H1 (cell line): ENCODE measurements at regions not wholly inside any gene's neighbourhood (a gene's known extent, or its start where the extent isn't known, plus 50 kb on each side); places are given as distances from the start of the nearest gene placed in this dataset.

ENCODE experiments used
- CTCF ChIA-PET: fragments of 300-600 bp; sonication (Branson Sonifier 250); formaldehyde crosslinking; loops from one replicate; lab custom pipeline; 2021; ENCODE audit not compliant: partially characterized antibody; lab: Charles Lee
- POLR2A ChIA-PET: fragments of 300-600 bp; sonication (Branson Sonifier 250); formaldehyde crosslinking; loops from one replicate; lab custom pipeline; 2021; ENCODE audit warnings: inconsistent platforms; ENCODE audit not compliant: partially characterized antibody; lab: Charles Lee
- DNase-seq, 2 experiments: peaks; one replicate each; pipeline versions ENCODE4 v3.0.0 to v3.0.0-alpha.2; 2010 to 2022; ENCODE audit warnings: low spot score in 2 of 2, low read depth in 1 of 2, mixed read lengths in 1 of 2
- FAIRE-seq: peaks from 2 replicates; lab custom pipeline; 2011; peaks lifted over from hg19 to GRCh38; lab: Jason Lieb, UNC
- H2AFZ ChIP-seq: 2 replicates; pipeline ENCODE4 v1.8.1; 2012; ENCODE audit warnings: low read length, inconsistent platforms
- H2AK5ac ChIP-seq: 2 replicates; pipeline ENCODE4 v1.6.1; 2013; ENCODE audit warnings: low read depth, low read length
- H2BK120ac ChIP-seq: replicated peaks from 2 replicates; pipeline ENCODE3; 2013; ENCODE audit warnings: low read depth, low read length, inconsistent platforms
- H2BK12ac ChIP-seq: 2 replicates; pipeline ENCODE4 v1.6.1; 2013; ENCODE audit warnings: low read depth, low read length
- H2BK15ac ChIP-seq: 2 replicates; pipeline ENCODE4 v1.6.1; 2013; ENCODE audit warnings: low read length
- H2BK20ac ChIP-seq: 2 replicates; pipeline ENCODE4 v1.6.1; 2013; ENCODE audit warnings: low read length
- H2BK5ac ChIP-seq: 2 replicates; pipeline ENCODE4 v1.6.1; 2013; ENCODE audit warnings: low read depth, low read length
- H3K14ac ChIP-seq: 2 replicates; pipeline ENCODE4 v1.6.1; 2013; ENCODE audit warnings: inconsistent platforms; ENCODE audit not compliant: insufficient read length
- H3K18ac ChIP-seq: 2 replicates; pipeline ENCODE4 v1.6.1; 2013; ENCODE audit warnings: low read length; ENCODE audit errors: extremely low read depth
- H3K23ac ChIP-seq: 2 replicates; pipeline ENCODE4 v1.6.1; 2013; ENCODE audit warnings: inconsistent platforms; ENCODE audit not compliant: insufficient read length
- H3K23me2 ChIP-seq: 2 replicates; pipeline ENCODE4 v1.6.1; 2013; ENCODE audit warnings: low read depth, low read length
- H3K27ac ChIP-seq: 2 replicates; pipeline ENCODE4 v1.6.1; 2011; ENCODE audit warnings: low read depth, low read length, inconsistent platforms
- H3K27me3 ChIP-seq, 4 experiments: replicated peaks in 1 of 4; 1 replicate in 1 of 4; 2 replicates in 3 of 4; pipeline versions ENCODE4 v1.6.1 to v1.8.1; 2011 to 2013; ENCODE audit warnings: low read length in 3 of 4, mild to moderate bottlenecking in 3 of 4, inconsistent platforms in 2 of 4, mixed read lengths in 2 of 4, moderate library complexity in 1 of 4; ENCODE audit not compliant: control insufficient read depth in 3 of 4, insufficient read depth in 3 of 4; ENCODE audit errors: extremely low read depth in 1 of 4
- H3K36me3 ChIP-seq, 4 experiments: 2 replicates each; pipeline versions ENCODE4 v1.6.1 to v1.8.1; 2011 to 2013; ENCODE audit warnings: mild to moderate bottlenecking in 4 of 4, low read length in 3 of 4, moderate library complexity in 2 of 4, control low read depth in 1 of 4, inconsistent platforms in 1 of 4; ENCODE audit not compliant: insufficient read depth in 4 of 4, control insufficient read depth in 2 of 4
- H3K4ac ChIP-seq: replicated peaks from 2 replicates; pipeline ENCODE3; 2013; ENCODE audit warnings: low read length, low read depth, mixed read lengths, inconsistent platforms; ENCODE audit not compliant: insufficient read length
- H3K4me1 ChIP-seq, 4 experiments: replicated peaks in 1 of 4; 1 replicate in 1 of 4; 2 replicates in 3 of 4; pipeline versions ENCODE4 v1.6.1 to v1.8.1; 2011 to 2013; ENCODE audit warnings: low read length in 3 of 4, inconsistent platforms in 2 of 4, mixed read lengths in 1 of 4; ENCODE audit not compliant: insufficient read depth in 4 of 4, control insufficient read depth in 3 of 4
- H3K4me2 ChIP-seq, 2 experiments: 2 replicates each; pipeline versions ENCODE4 v1.6.1 to v1.8.1; 2011 to 2013; ENCODE audit warnings: low read depth in 2 of 2, low read length in 2 of 2, control low read depth in 1 of 2, inconsistent platforms in 1 of 2, mild to moderate bottlenecking in 1 of 2; ENCODE audit not compliant: insufficient read depth in 1 of 2
- H3K4me3 ChIP-seq, 4 experiments: fragments of 200-600, 300-600 bp in 1 of 4; sonication (generic), shearing (Covaris generic), sonication (Bioruptor Twin) in 1 of 4; 2 replicates each; pipeline versions ENCODE4 v1.5.1 to v1.8.1; 2011 to 2016; ENCODE audit warnings: low read length in 4 of 4, low read depth in 3 of 4, control low read depth in 2 of 4, inconsistent platforms in 2 of 4, mild to moderate bottlenecking in 2 of 4, mixed read lengths in 1 of 4, moderate library complexity in 1 of 4; ENCODE audit not compliant: insufficient read depth in 2 of 4; ENCODE audit errors: extremely low read depth in 1 of 4
- H3K56ac ChIP-seq: replicated peaks from 2 replicates; pipeline ENCODE3; 2013; ENCODE audit warnings: low read depth, mild to moderate bottlenecking, mixed read lengths, low read length, inconsistent platforms; ENCODE audit not compliant: insufficient read length
- H3K79me1 ChIP-seq: 2 replicates; pipeline ENCODE4 v1.6.1; 2013; ENCODE audit warnings: low read depth, low read length, control low read depth
- H3K79me2 ChIP-seq, 2 experiments: 2 replicates each; pipeline versions ENCODE4 v1.6.1 to v1.8.1; 2012 to 2013; ENCODE audit warnings: low read length in 2 of 2, mild to moderate bottlenecking in 2 of 2, inconsistent platforms in 1 of 2; ENCODE audit not compliant: insufficient read depth in 2 of 2, control insufficient read depth in 1 of 2
- H3K9ac ChIP-seq, 4 experiments: replicated peaks in 1 of 4; 1 replicate in 1 of 4; 2 replicates in 3 of 4; pipeline versions ENCODE4 v1.6.1 to v1.8.1; 2011 to 2013; ENCODE audit warnings: low read depth in 3 of 4, low read length in 3 of 4, control low read depth in 2 of 4, mild to moderate bottlenecking in 2 of 4, moderate library complexity in 2 of 4, inconsistent platforms in 1 of 4; ENCODE audit errors: extremely low read depth in 1 of 4
- H3K9me3 ChIP-seq, 2 experiments: 2 replicates each; pipeline versions ENCODE4 v1.6.1 to v1.8.1; 2012 to 2013; ENCODE audit warnings: mild to moderate bottlenecking in 2 of 2, moderate library complexity in 2 of 2, control low read depth in 1 of 2, inconsistent platforms in 1 of 2, low read depth in 1 of 2, low read length in 1 of 2, mixed read lengths in 1 of 2; ENCODE audit not compliant: insufficient read depth in 2 of 2
- H4K20me1 ChIP-seq, 2 experiments: replicated peaks in 1 of 2; 2 replicates each; pipeline versions ENCODE3 to v1.8.1; 2011 to 2013; ENCODE audit warnings: inconsistent platforms in 2 of 2, low read length in 2 of 2, mild to moderate bottlenecking in 1 of 2; ENCODE audit not compliant: insufficient read depth in 2 of 2, control insufficient read depth in 1 of 2
- H4K5ac ChIP-seq: 2 replicates; pipeline ENCODE4 v1.6.1; 2013; ENCODE audit warnings: low read length, low read depth, mixed read lengths, inconsistent platforms; ENCODE audit not compliant: insufficient read length
- H4K8ac ChIP-seq: 2 replicates; pipeline ENCODE4 v1.8.0; 2013; ENCODE audit warnings: mild to moderate bottlenecking, moderate library complexity, low read length, inconsistent platforms; ENCODE audit not compliant: insufficient read depth; ENCODE audit errors: extremely low read depth
- H4K91ac ChIP-seq: replicated peaks from 2 replicates; pipeline ENCODE3; 2013; ENCODE audit warnings: low read length, mixed read lengths, inconsistent platforms; ENCODE audit not compliant: insufficient read length
- BRCA1 ChIP-seq: IDR thresholded peaks from 2 replicates; pipeline ENCODE4 v1.6.1; 2012; ENCODE audit warnings: low read depth, low read length, improper control_type of control experiment
- CHD2 ChIP-seq: IDR thresholded peaks from 2 replicates; pipeline ENCODE4 v1.6.1; 2012; ENCODE audit warnings: low read length, improper control_type of control experiment
- FOSL1 ChIP-seq: IDR thresholded peaks from 2 replicates; pipeline ENCODE4 v1.6.1; 2011; ENCODE audit warnings: mild to moderate bottlenecking, low read depth, low read length, moderate library complexity; ENCODE audit not compliant: insufficient read depth
- MAFK ChIP-seq: IDR thresholded peaks from 2 replicates; pipeline ENCODE4 v1.6.1; 2012; ENCODE audit warnings: low read depth, mild to moderate bottlenecking, improper control_type of control experiment, low read length
- RAD21 ChIP-seq, 2 experiments: IDR thresholded peaks in 1 of 2; conservative IDR thresholded peaks in 1 of 2; 2 replicates each; pipeline ENCODE4 v1.6.1; 2011; ENCODE audit warnings: low read depth in 2 of 2, low read length in 2 of 2, improper control_type of control experiment in 1 of 2, inconsistent platforms in 1 of 2, mild to moderate bottlenecking in 1 of 2, moderate library complexity in 1 of 2
- RBBP5 ChIP-seq: IDR thresholded peaks from 2 replicates; pipeline ENCODE4 v1.7.1; 2012; ENCODE audit warnings: low read depth, mild to moderate bottlenecking, inconsistent platforms, low read length, moderate library complexity, borderline replicate concordance
- RNF2 ChIP-seq: fragments of 200-900, 300-1000 bp; sonication (generic); IDR thresholded peaks from 2 replicates; pipeline ENCODE4 v1.7.1; 2016; ENCODE audit warnings: borderline replicate concordance, low read depth, mild to moderate bottlenecking, antibody characterized with exemption, low read length; ENCODE audit not compliant: poor library complexity, severe bottlenecking; ENCODE audit errors: missing control alignments
- SIX5 ChIP-seq: IDR thresholded peaks from 2 replicates; pipeline ENCODE4 v1.6.1; 2011; ENCODE audit warnings: mild to moderate bottlenecking, low read depth, low read length
- SP4 ChIP-seq: IDR thresholded peaks from 2 replicates; pipeline ENCODE4 v1.6.1; 2012; ENCODE audit warnings: low read length, inconsistent platforms
- SUZ12 ChIP-seq: fragments of 200-600 bp; sonication (generic); IDR thresholded peaks from 2 replicates; pipeline ENCODE4 v1.6.1; 2012; ENCODE audit warnings: mild to moderate bottlenecking, inconsistent platforms, low read length, moderate library complexity, mixed read lengths
- WGBS, 2 experiments: shearing (Covaris generic) in 1 of 2; methylation state at CpG; one replicate each; pipeline versions ENCODE4 v1.1.6 to v1.1.7; 2013 to 2015; ENCODE audit warnings: low lambda C conversion rate in 2 of 2, mixed read lengths in 2 of 2, inconsistent platforms in 1 of 2, low coverage in 1 of 2, missing lambda C conversion rate in 1 of 2; ENCODE audit not compliant: insufficient replicate concordance in 2 of 2, insufficient coverage in 1 of 2, insufficient read length in 1 of 2; ENCODE audit errors: extremely low coverage in 1 of 2, missing lambda C conversion rate in 1 of 2; 5-methylcytosine and 5-hydroxymethylcytosine counted together

DNA sequence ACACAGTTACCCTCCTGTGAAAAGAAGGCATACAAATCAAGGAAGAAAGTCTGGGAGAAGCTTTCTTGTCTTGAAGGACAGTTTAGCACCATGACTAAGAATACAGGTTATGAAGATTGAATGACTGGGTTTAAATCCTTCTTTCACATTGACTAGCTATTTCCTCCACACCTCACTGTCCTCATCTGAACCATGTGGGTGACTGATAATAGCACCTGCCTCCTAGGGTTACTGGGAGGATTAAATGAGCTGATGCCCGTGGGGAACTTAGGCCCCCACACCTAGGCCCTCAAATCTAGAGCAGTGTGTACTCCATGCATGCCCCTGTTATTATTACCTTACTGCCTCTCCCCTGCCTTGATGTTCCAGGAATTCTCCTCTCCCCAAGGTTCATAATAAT lies 202.9 kb downstream of the FBXO15 start:
- DNase-seq (no peak), FAIRE-seq (no peak)
- no peaks in the 10 kb centered on the region for H3K79me2 ChIP-seq
- H3K79me1 ChIP-seq = no peaks in the 10 kb centered on the region
- no peak overlapping the region for H3K14ac ChIP-seq
- ChIA-PET CTCF (no interaction called here), POLR2A (no interaction called here)
- no peaks in the 10 kb centered on the region for H3K23me2 ChIP-seq
- H3K27ac ChIP-seq = no peak overlapping the region
- no peak overlapping the region for H2BK20ac ChIP-seq
- H2BK15ac ChIP-seq = no peak overlapping the region
- 95% methylated on average over 1 of the region's 1 CpG; no CpG with 5 or more reads in 1 of the 2 experiments for WGBS, 2 experiments
- TF ChIP-seq SP4 (no peak), RBBP5 (no peak), FOSL1 (no peak), MAFK (no peak), SIX5 (no peak), BRCA1 (no peak), RAD21 (IDR thresholded peaks at IDR 0.05 in 1 of 2, conservative IDR thresholded peaks at IDR 0.05 in 1 of 2; ENCODE audit: low read depth in 2 of 2, low read length in 2 of 2) (no peak), CHD2 (no peak), SUZ12 (no peak), RNF2 (no peak)
- peaks cover 0 to 3% of the 10 kb centered on the region in 2 experiments; a peak in 1 of 4 replicates for H3K9me3 ChIP-seq
- H3K4me2 ChIP-seq = no peak overlapping the region
- H2BK5ac ChIP-seq = no peak overlapping the region
- H2AK5ac ChIP-seq = no peak overlapping the region
- peaks cover 0 to 2% (median under 1%) of the 10 kb centered on the region in 4 experiments; a peak in 1 of 7 replicates for H3K4me1 ChIP-seq
- H4K5ac ChIP-seq = no peak overlapping the region
- no peaks in the 10 kb centered on the region for H3K27me3 ChIP-seq
- no peak overlapping the region for H3K23ac ChIP-seq
- H3K36me3 ChIP-seq = no peaks in the 10 kb centered on the region
- H3K56ac ChIP-seq = no peak overlapping the region
- H3K18ac ChIP-seq = no peak overlapping the region
- H3K9ac ChIP-seq = no peak overlapping the region
- no peaks in the 10 kb centered on the region for H4K20me1 ChIP-seq
- no peak overlapping the region for H3K4ac ChIP-seq
- no peak overlapping the region for H2BK120ac ChIP-seq
- H3K4me3 ChIP-seq = no peak overlapping the region
- H2BK12ac ChIP-seq = no peak overlapping the region
- no peak overlapping the region for H4K8ac ChIP-seq
- H2AFZ ChIP-seq = no peak overlapping the region
- no peak overlapping the region for H4K91ac ChIP-seq
